GM12878 (cell line): ENCODE measurements at regions not wholly inside any gene's neighbourhood (a gene's known extent, or its start where the extent isn't known, plus 50 kb on each side); places are given as distances from the start of the nearest gene placed in this dataset.

ENCODE experiments used
- CBFB ChIP-seq: IDR thresholded peaks from 2 replicates; pipeline ENCODE4 v1.6.1; 2016; ENCODE audit warnings: antibody characterized with exemption, low read depth
- CEBPB ChIP-seq, 2 experiments: fragments of 150-350 bp in 1 of 2; IDR thresholded peaks; 2 replicates each; pipeline ENCODE4 v1.6.1; 2012 to 2014; ENCODE audit warnings: low read depth in 2 of 2, low read length in 2 of 2, borderline replicate concordance in 1 of 2, inconsistent platforms in 1 of 2
- CREM ChIP-seq: IDR thresholded peaks from 2 replicates; pipeline ENCODE4 v1.6.1; 2014; ENCODE audit warnings: antibody characterized with exemption, low read depth
- HDAC2 ChIP-seq: fragments of 200-600 bp; sonication (generic); IDR thresholded peaks from 2 replicates; pipeline ENCODE4 v1.6.1; 2017
- LARP7 ChIP-seq: fragments of 450-650 bp; IDR thresholded peaks from 2 replicates; pipeline ENCODE4 v1.6.1; 2017; ENCODE audit warnings: mild to moderate bottlenecking
- POLR2AphosphoS2 ChIP-seq: IDR thresholded peaks from 2 replicates; pipeline ENCODE4 v1.6.1; 2011; ENCODE audit warnings: low read depth, mild to moderate bottlenecking, low read length, improper control_type of control experiment, moderate library complexity
- SIX5 ChIP-seq: IDR thresholded peaks from 2 replicates; pipeline ENCODE4 v1.6.1; 2011; ENCODE audit warnings: mild to moderate bottlenecking, low read depth, low read length, moderate library complexity; ENCODE audit not compliant: severe bottlenecking
- SMAD1 ChIP-seq: fragments of 450-650 bp; IDR thresholded peaks from 2 replicates; pipeline ENCODE4 v1.6.1; 2018; ENCODE audit warnings: mild to moderate bottlenecking, low read depth; ENCODE audit not compliant: partially characterized antibody
- SREBF1 ChIP-seq: IDR thresholded peaks from 2 replicates; pipeline ENCODE4 v1.6.1; 2012; ENCODE audit warnings: mild to moderate bottlenecking, low read length
- SUPT20H ChIP-seq: IDR thresholded peaks from 2 replicates; pipeline ENCODE4 v1.6.1; 2011; ENCODE audit warnings: low read depth, mild to moderate bottlenecking, low read length, moderate library complexity, borderline replicate concordance; ENCODE audit not compliant: control insufficient read depth
- SUZ12 ChIP-seq: fragments of 200-600 bp; sonication (generic); IDR thresholded peaks from one replicate; pipeline ENCODE4 v1.6.1; 2018; ENCODE audit warnings: antibody characterized with exemption, mild to moderate bottlenecking; ENCODE audit not compliant: unreplicated experiment
- TARDBP ChIP-seq: IDR thresholded peaks from 2 replicates; pipeline ENCODE4 v1.6.1; 2016; ENCODE audit warnings: borderline replicate concordance
- TCF7 ChIP-seq: IDR thresholded peaks from 2 replicates; pipeline ENCODE4 v1.6.1; 2014; ENCODE audit warnings: antibody characterized with exemption, borderline replicate concordance
- TF ChIP-seq, protein P1 (sequence below): IDR thresholded peaks from 2 replicates; pipeline ENCODE4 v1.6.1; 2012; ENCODE audit warnings: mild to moderate bottlenecking, low read depth, low read length
- TF ChIP-seq, protein P2 (sequence below): IDR thresholded peaks from 2 replicates; pipeline ENCODE4 v1.6.1; 2012; ENCODE audit warnings: low read depth, low read length, improper control_type of control experiment
- TF ChIP-seq, protein P3 (sequence below): fragments of 450-650 bp; IDR thresholded peaks from 2 replicates; pipeline ENCODE4 v1.6.1; 2017; ENCODE audit warnings: mild to moderate bottlenecking, moderate library complexity
- TF ChIP-seq, protein P4 (sequence below): IDR thresholded peaks from 2 replicates; pipeline ENCODE4 v1.6.1; 2011; ENCODE audit warnings: low read depth, mild to moderate bottlenecking, low read length, moderate library complexity, borderline replicate concordance; ENCODE audit errors: extremely low read depth
- TF ChIP-seq, protein P5 (sequence below): IDR thresholded peaks from 2 replicates; pipeline ENCODE4 v1.6.1; 2012; ENCODE audit warnings: low read length, inconsistent platforms
- TF ChIP-seq, protein P6 (sequence below): IDR thresholded peaks from 2 replicates; pipeline ENCODE4 v1.6.1; 2012; ENCODE audit warnings: low read depth, low read length, improper control_type of control experiment

DNA sequence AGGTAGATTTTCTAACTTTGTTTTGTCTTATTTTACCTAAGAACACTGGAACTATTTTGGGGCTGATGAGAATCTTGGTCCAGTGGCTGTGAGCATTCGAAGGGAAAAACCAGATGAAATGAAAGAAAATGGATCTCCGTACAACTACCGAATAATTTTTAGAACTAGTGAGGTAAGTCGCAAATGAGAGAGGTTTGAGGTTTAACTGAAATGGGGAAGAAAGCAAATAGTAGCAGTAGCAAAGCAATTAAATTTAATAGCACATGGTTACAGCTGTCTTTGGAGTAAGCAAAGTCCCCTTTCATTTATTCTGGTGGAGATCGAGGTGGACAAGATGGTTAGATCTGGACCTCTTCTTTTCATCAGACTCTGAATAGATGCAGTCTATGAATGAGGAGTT, 313.5 kb upstream of the RGS6 start (continued):
- TF ChIP-seq, protein P1, sequence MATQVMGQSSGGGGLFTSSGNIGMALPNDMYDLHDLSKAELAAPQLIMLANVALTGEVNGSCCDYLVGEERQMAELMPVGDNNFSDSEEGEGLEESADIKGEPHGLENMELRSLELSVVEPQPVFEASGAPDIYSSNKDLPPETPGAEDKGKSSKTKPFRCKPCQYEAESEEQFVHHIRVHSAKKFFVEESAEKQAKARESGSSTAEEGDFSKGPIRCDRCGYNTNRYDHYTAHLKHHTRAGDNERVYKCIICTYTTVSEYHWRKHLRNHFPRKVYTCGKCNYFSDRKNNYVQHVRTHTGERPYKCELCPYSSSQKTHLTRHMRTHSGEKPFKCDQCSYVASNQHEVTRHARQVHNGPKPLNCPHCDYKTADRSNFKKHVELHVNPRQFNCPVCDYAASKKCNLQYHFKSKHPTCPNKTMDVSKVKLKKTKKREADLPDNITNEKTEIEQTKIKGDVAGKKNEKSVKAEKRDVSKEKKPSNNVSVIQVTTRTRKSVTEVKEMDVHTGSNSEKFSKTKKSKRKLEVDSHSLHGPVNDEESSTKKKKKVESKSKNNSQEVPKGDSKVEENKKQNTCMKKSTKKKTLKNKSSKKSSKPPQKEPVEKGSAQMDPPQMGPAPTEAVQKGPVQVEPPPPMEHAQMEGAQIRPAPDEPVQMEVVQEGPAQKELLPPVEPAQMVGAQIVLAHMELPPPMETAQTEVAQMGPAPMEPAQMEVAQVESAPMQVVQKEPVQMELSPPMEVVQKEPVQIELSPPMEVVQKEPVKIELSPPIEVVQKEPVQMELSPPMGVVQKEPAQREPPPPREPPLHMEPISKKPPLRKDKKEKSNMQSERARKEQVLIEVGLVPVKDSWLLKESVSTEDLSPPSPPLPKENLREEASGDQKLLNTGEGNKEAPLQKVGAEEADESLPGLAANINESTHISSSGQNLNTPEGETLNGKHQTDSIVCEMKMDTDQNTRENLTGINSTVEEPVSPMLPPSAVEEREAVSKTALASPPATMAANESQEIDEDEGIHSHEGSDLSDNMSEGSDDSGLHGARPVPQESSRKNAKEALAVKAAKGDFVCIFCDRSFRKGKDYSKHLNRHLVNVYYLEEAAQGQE = no peak
- TF ChIP-seq SMAD1 (no peak), CBFB (no peak), SUPT20H (no peak), TCF7 (no peak), CEBPB (IDR thresholded peaks at IDR 0.05; ENCODE audit: borderline replicate concordance in 1 of 2, low read depth in 2 of 2, low read length in 2 of 2) (no peak), SUZ12 (no peak), POLR2AphosphoS2 (no peak), CREM (no peak), SREBF1 (no peak), LARP7 (no peak), TARDBP (no peak), SIX5 (no peak), HDAC2 (no peak)
- TF ChIP-seq, protein P2, sequence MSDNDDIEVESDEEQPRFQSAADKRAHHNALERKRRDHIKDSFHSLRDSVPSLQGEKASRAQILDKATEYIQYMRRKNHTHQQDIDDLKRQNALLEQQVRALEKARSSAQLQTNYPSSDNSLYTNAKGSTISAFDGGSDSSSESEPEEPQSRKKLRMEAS = peak; percentile 22; the same call in 1 of the 2 replicates
- TF ChIP-seq, protein P3, sequence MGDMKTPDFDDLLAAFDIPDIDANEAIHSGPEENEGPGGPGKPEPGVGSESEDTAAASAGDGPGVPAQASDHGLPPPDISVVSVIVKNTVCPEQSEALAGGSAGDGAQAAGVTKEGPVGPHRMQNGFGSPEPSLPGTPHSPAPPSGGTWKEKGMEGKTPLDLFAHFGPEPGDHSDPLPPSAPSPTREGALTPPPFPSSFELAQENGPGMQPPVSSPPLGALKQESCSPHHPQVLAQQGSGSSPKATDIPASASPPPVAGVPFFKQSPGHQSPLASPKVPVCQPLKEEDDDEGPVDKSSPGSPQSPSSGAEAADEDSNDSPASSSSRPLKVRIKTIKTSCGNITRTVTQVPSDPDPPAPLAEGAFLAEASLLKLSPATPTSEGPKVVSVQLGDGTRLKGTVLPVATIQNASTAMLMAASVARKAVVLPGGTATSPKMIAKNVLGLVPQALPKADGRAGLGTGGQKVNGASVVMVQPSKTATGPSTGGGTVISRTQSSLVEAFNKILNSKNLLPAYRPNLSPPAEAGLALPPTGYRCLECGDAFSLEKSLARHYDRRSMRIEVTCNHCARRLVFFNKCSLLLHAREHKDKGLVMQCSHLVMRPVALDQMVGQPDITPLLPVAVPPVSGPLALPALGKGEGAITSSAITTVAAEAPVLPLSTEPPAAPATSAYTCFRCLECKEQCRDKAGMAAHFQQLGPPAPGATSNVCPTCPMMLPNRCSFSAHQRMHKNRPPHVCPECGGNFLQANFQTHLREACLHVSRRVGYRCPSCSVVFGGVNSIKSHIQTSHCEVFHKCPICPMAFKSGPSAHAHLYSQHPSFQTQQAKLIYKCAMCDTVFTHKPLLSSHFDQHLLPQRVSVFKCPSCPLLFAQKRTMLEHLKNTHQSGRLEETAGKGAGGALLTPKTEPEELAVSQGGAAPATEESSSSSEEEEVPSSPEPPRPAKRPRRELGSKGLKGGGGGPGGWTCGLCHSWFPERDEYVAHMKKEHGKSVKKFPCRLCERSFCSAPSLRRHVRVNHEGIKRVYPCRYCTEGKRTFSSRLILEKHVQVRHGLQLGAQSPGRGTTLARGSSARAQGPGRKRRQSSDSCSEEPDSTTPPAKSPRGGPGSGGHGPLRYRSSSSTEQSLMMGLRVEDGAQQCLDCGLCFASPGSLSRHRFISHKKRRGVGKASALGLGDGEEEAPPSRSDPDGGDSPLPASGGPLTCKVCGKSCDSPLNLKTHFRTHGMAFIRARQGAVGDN = peak; percentile 90
- TF ChIP-seq, protein P4, sequence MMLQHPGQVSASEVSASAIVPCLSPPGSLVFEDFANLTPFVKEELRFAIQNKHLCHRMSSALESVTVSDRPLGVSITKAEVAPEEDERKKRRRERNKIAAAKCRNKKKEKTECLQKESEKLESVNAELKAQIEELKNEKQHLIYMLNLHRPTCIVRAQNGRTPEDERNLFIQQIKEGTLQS = no peak
- TF ChIP-seq, protein P5, sequence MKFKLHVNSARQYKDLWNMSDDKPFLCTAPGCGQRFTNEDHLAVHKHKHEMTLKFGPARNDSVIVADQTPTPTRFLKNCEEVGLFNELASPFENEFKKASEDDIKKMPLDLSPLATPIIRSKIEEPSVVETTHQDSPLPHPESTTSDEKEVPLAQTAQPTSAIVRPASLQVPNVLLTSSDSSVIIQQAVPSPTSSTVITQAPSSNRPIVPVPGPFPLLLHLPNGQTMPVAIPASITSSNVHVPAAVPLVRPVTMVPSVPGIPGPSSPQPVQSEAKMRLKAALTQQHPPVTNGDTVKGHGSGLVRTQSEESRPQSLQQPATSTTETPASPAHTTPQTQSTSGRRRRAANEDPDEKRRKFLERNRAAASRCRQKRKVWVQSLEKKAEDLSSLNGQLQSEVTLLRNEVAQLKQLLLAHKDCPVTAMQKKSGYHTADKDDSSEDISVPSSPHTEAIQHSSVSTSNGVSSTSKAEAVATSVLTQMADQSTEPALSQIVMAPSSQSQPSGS = no peak
- TF ChIP-seq, protein P6, sequence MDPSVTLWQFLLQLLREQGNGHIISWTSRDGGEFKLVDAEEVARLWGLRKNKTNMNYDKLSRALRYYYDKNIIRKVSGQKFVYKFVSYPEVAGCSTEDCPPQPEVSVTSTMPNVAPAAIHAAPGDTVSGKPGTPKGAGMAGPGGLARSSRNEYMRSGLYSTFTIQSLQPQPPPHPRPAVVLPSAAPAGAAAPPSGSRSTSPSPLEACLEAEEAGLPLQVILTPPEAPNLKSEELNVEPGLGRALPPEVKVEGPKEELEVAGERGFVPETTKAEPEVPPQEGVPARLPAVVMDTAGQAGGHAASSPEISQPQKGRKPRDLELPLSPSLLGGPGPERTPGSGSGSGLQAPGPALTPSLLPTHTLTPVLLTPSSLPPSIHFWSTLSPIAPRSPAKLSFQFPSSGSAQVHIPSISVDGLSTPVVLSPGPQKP = no peak
